CD4-positive, alpha-beta memory T cell (primary cell): ENCODE measurements at regions not wholly inside any gene's neighbourhood (a gene's known extent, or its start where the extent isn't known, plus 50 kb on each side); places are given as distances from the start of the nearest gene placed in this dataset.
A peak's percentile ranks its signal among the peaks of the same experiment; 100 is the strongest.
"Not testable (repeated sequence)": the region's sequence is repeated elsewhere in the genome, so short reads cannot be mapped to it uniquely, and the experiment has no call there.

Experiments
- CTCF ChIA-PET: fragments of 350-600 bp; sonication (Branson Sonifier 250); formaldehyde crosslinking; loops from one replicate; lab custom pipeline; 2021; ENCODE audit warnings: inconsistent platforms; ENCODE audit not compliant: partially characterized antibody; lab: Charles Lee
- POLR2A ChIA-PET: fragments of 350-600 bp; sonication (Branson Sonifier 250); formaldehyde crosslinking; loops from one replicate; lab custom pipeline; 2021; ENCODE audit not compliant: partially characterized antibody; lab: Charles Lee
- DNase-seq, 5 donors: peaks; one replicate each; pipeline versions ENCODE4 v3.0.0 to v3.0.0-alpha.2; 2020 to 2022; ENCODE audit warnings: mixed read lengths in 1 of 5
- H3K27ac ChIP-seq: one replicate; pipeline ENCODE4 v1.7.0; 2013; ENCODE audit warnings: low read depth, low read length
- H3K27me3 ChIP-seq: 2 replicates; pipeline ENCODE4 v1.7.0; 2013; ENCODE audit warnings: mild to moderate bottlenecking, low read length, moderate library complexity; ENCODE audit not compliant: insufficient read depth
- H3K36me3 ChIP-seq: 2 replicates; pipeline ENCODE4 v1.7.0; 2013; ENCODE audit warnings: mild to moderate bottlenecking, low read length, moderate library complexity; ENCODE audit not compliant: insufficient read depth
- H3K4me1 ChIP-seq: 2 replicates; pipeline ENCODE4 v1.7.0; 2013; ENCODE audit warnings: mild to moderate bottlenecking, low read length, moderate library complexity; ENCODE audit not compliant: insufficient read depth
- H3K4me3 ChIP-seq, 2 donors: one replicate each; pipeline ENCODE4 v1.7.0; 2013; ENCODE audit warnings: low read length in 2 of 2, mild to moderate bottlenecking in 1 of 2
- H3K9me3 ChIP-seq, 2 donors: one replicate each; pipeline ENCODE4 v1.7.0; 2013; ENCODE audit warnings: low read length in 2 of 2, control low read depth in 1 of 2; ENCODE audit not compliant: control insufficient read depth in 1 of 2
- H3K27ac Mint-ChIP-seq, 7 donors: one replicate each; pipeline ENCODE4 v1.8.0; 2020 to 2021; ENCODE audit warnings: mixed read lengths in 7 of 7, mild to moderate bottlenecking in 6 of 7, inconsistent platforms in 3 of 7, moderate library complexity in 3 of 7
- H3K27me3 Mint-ChIP-seq, 2 donors: one replicate each; pipeline ENCODE4 v1.8.0; 2020 to 2021; ENCODE audit warnings: mixed read lengths in 2 of 2
- H3K36me3 Mint-ChIP-seq, 2 donors: one replicate each; pipeline ENCODE4 v1.8.0; 2020 to 2021; ENCODE audit warnings: mixed read lengths in 2 of 2, inconsistent platforms in 1 of 2, mild to moderate bottlenecking in 1 of 2
- H3K4me1 Mint-ChIP-seq, 4 donors: one replicate each; pipeline ENCODE4 v1.8.0; 2020 to 2021; ENCODE audit warnings: mixed read lengths in 4 of 4, mild to moderate bottlenecking in 1 of 4
- H3K4me3 Mint-ChIP-seq, 8 donors: one replicate each; pipeline ENCODE4 v1.8.0; 2020 to 2021; ENCODE audit warnings: mixed read lengths in 8 of 8, mild to moderate bottlenecking in 7 of 8, moderate library complexity in 6 of 8, inconsistent platforms in 3 of 8
- H3K9me3 Mint-ChIP-seq, 8 donors: one replicate each; pipeline ENCODE4 v1.8.0; 2020 to 2021; ENCODE audit warnings: mixed read lengths in 8 of 8, mild to moderate bottlenecking in 5 of 8, inconsistent platforms in 3 of 8, moderate library complexity in 1 of 8
- intact Hi-C: fragments of 100-400 bp; cut with micrococcal nuclease; formaldehyde crosslinking; loops from one replicate; pipeline ENCODE4 v1.15.1; 2023

- H3K36me3 ChIP-seq, result no peaks in the 10 kb centered on the region
- Mint-ChIP-seq H3K4me3 (no peak overlapping the region), H3K36me3 (no peaks in the 10 kb centered on the region), H3K27ac (no peak overlapping the region), H3K9me3 (peaks cover 0 to 8% (median 2%) of the 10 kb centered on the region in 8 donors), H3K4me1 (no peaks in the 10 kb centered on the region), H3K27me3 (no peaks in the 10 kb centered on the region)
- intact Hi-C loops, result no loop called here
- H3K4me1 ChIP-seq, result no peaks in the 10 kb centered on the region
- no peak overlapping the region for H3K27ac ChIP-seq
- no peaks in the 10 kb centered on the region for H3K27me3 ChIP-seq
- no peak overlapping the region for H3K4me3 ChIP-seq
- POLR2A ChIA-PET, result no interaction called here
- DNase-seq, result no peak
- no peaks in the 10 kb centered on the region for H3K9me3 ChIP-seq
- CTCF ChIA-PET, result no interaction called here
Measured at GRCh38 chr11:92601048-92601447, 368.4 kb upstream of the MTNR1B start.

GRCh38 chr11:92605667-92606066, 363.8 kb upstream of the MTNR1B start:
- intact Hi-C loops, result no loop called here
- H3K4me3 ChIP-seq, result no peak overlapping the region
- H3K9me3 ChIP-seq, result no peaks in the 10 kb centered on the region
- DNase-seq, result no peak
- H3K36me3 ChIP-seq, result no peaks in the 10 kb centered on the region
- Mint-ChIP-seq H3K27ac (no peak overlapping the region), H3K4me1 (no peaks in the 10 kb centered on the region), H3K36me3 (no peaks in the 10 kb centered on the region), H3K27me3 (no peaks in the 10 kb centered on the region), H3K9me3 (peaks cover 0 to 4% (median 0%) of the 10 kb centered on the region in 8 donors), H3K4me3 (no peak overlapping the region)
- ChIA-PET CTCF (no interaction called here), POLR2A (no interaction called here)
- no peaks in the 10 kb centered on the region for H3K4me1 ChIP-seq
- H3K27ac ChIP-seq, result no peak overlapping the region
- H3K27me3 ChIP-seq, result no peaks in the 10 kb centered on the region

- Mint-ChIP-seq H3K4me3 (no peak overlapping the region), H3K4me1 (no peaks in the 10 kb centered on the region), H3K27me3 (no peaks in the 10 kb centered on the region), H3K27ac (no peak overlapping the region), H3K36me3 (no peaks in the 10 kb centered on the region), H3K9me3 (peaks cover 0 to 4% (median 0%) of the 10 kb centered on the region in 8 donors)
- H3K4me3 ChIP-seq, result no peak overlapping the region
- H3K27me3 ChIP-seq, result no peaks in the 10 kb centered on the region
- CTCF ChIA-PET, result no interaction called here
- H3K9me3 ChIP-seq, result no peaks in the 10 kb centered on the region
- POLR2A ChIA-PET, result no interaction called here
- no peaks in the 10 kb centered on the region for H3K36me3 ChIP-seq
- no peaks in the 10 kb centered on the region for H3K4me1 ChIP-seq
- no peak overlapping the region for H3K27ac ChIP-seq
- intact Hi-C loops, result no loop called here
- no peak for DNase-seq
Measured at GRCh38 chr11:92607969-92608722, 361.3 kb upstream of the MTNR1B start.

GRCh38 chr11:92611157-92611556, 358.3 kb upstream of the MTNR1B start:
- no peaks in the 10 kb centered on the region for H3K9me3 ChIP-seq
- H3K4me3 ChIP-seq, result no peak overlapping the region
- no peak for DNase-seq
- H3K27ac ChIP-seq, result no peak overlapping the region
- ChIA-PET POLR2A (no interaction called here), CTCF (no interaction called here)
- peak overlapping the region in 1 of 8 donors; percentile 11 for H3K4me3 Mint-ChIP-seq
- peaks cover 0 to 2% (median 0%) of the 10 kb centered on the region in 8 donors for H3K9me3 Mint-ChIP-seq
- H3K27me3 Mint-ChIP-seq, result no peaks in the 10 kb centered on the region
- no peaks in the 10 kb centered on the region for H3K4me1 Mint-ChIP-seq
- H3K27ac Mint-ChIP-seq, result no peak overlapping the region
- no peaks in the 10 kb centered on the region for H3K27me3 ChIP-seq
- no peaks in the 10 kb centered on the region for H3K36me3 Mint-ChIP-seq
- H3K4me1 ChIP-seq, result no peaks in the 10 kb centered on the region
- intact Hi-C loops, result no loop called here
- no peaks in the 10 kb centered on the region for H3K36me3 ChIP-seq

GRCh38 chr11:92618020-92618419, 351.4 kb upstream of the MTNR1B start:
- H3K27ac Mint-ChIP-seq, intact Hi-C loops, H3K9me3 Mint-ChIP-seq, POLR2A ChIA-PET, H3K9me3 ChIP-seq, H3K4me1 Mint-ChIP-seq, H3K4me1 ChIP-seq, CTCF ChIA-PET, H3K36me3 ChIP-seq, H3K4me3 Mint-ChIP-seq, H3K4me3 ChIP-seq, H3K27me3 ChIP-seq, H3K27me3 Mint-ChIP-seq, DNase-seq, H3K36me3 Mint-ChIP-seq, H3K27ac ChIP-seq: not testable (repeated sequence)

GRCh38 chr11:92623055-92623454, 346.4 kb upstream of the MTNR1B start:
- DNase-seq, result no peak
- H3K36me3 ChIP-seq, result no peaks in the 10 kb centered on the region
- Mint-ChIP-seq H3K27me3 (no peaks in the 10 kb centered on the region), H3K9me3 (peaks cover 0 to 7% (median 3%) of the 10 kb centered on the region in 8 donors), H3K27ac (no peak overlapping the region), H3K4me1 (no peaks in the 10 kb centered on the region), H3K4me3 (no peak overlapping the region), H3K36me3 (no peaks in the 10 kb centered on the region)
- no peak overlapping the region for H3K4me3 ChIP-seq
- intact Hi-C loops, result no loop called here
- ChIA-PET CTCF (no interaction called here), POLR2A (no interaction called here)
- H3K27ac ChIP-seq, result no peak overlapping the region
- H3K9me3 ChIP-seq, result no peaks in the 10 kb centered on the region
- no peaks in the 10 kb centered on the region for H3K4me1 ChIP-seq
- H3K27me3 ChIP-seq, result no peaks in the 10 kb centered on the region

- CTCF ChIA-PET, result no interaction called here
- Mint-ChIP-seq H3K9me3 (peaks cover 0 to 6% (median 3%) of the 10 kb centered on the region in 8 donors), H3K4me3 (no peak overlapping the region), H3K36me3 (no peaks in the 10 kb centered on the region), H3K4me1 (no peaks in the 10 kb centered on the region), H3K27me3 (no peaks in the 10 kb centered on the region), H3K27ac (no peak overlapping the region)
- H3K4me1 ChIP-seq, result no peaks in the 10 kb centered on the region
- H3K9me3 ChIP-seq, result no peaks in the 10 kb centered on the region
- intact Hi-C loops, result no loop called here
- DNase-seq, result no peak
- no peak overlapping the region for H3K27ac ChIP-seq
- no peak overlapping the region for H3K4me3 ChIP-seq
- no peaks in the 10 kb centered on the region for H3K36me3 ChIP-seq
- POLR2A ChIA-PET, result no interaction called here
- H3K27me3 ChIP-seq, result no peaks in the 10 kb centered on the region
Measured at GRCh38 chr11:92625894-92626293, 343.6 kb upstream of the MTNR1B start.
